ENCODE measurements at regions not wholly inside any gene's neighbourhood (a gene's known extent, or its start where the extent isn't known, plus 50 kb on each side); places are given as distances from the start of the nearest gene placed in this dataset.

DNA sequence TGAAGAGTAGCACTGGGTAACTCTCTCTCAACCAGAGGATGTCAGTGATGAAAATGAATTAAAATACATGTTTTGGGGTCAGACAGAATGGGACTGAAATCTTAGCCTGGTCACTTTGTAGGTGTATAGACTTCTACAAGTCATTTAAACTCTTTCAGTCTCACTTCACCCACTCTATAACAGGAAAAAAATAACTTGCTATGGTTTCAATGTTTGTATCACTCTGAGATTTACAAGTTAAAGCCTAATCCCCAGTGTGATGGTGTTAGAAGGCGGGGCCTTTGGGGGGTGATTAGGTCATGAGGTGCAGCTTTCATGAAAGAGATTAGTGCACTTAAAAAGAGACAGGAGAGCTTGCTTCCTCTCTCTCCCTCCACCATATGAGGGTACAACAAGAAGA lies 134.8 kb downstream of the INHBA start:
- Mint-ChIP-seq H3K9me3 (ENCODE audit: low read depth) (peaks cover 5% of the 10 kb centered on the region), H3K27ac (ENCODE audit: unreplicated experiment) (peak overlapping the region; percentile 63), H3K27me3 (ENCODE audit: low read depth) (no peaks in the 10 kb centered on the region), H3K4me3 (ENCODE audit: unreplicated experiment) (no peak overlapping the region), H3K36me3 (ENCODE audit: low read depth) (no peaks in the 10 kb centered on the region), H3K4me1 (ENCODE audit: low read depth) (peaks cover 34% of the 10 kb centered on the region)
- DNase-seq (ENCODE audit: low spot score): no peak
- TF ChIP-seq, protein P1, sequence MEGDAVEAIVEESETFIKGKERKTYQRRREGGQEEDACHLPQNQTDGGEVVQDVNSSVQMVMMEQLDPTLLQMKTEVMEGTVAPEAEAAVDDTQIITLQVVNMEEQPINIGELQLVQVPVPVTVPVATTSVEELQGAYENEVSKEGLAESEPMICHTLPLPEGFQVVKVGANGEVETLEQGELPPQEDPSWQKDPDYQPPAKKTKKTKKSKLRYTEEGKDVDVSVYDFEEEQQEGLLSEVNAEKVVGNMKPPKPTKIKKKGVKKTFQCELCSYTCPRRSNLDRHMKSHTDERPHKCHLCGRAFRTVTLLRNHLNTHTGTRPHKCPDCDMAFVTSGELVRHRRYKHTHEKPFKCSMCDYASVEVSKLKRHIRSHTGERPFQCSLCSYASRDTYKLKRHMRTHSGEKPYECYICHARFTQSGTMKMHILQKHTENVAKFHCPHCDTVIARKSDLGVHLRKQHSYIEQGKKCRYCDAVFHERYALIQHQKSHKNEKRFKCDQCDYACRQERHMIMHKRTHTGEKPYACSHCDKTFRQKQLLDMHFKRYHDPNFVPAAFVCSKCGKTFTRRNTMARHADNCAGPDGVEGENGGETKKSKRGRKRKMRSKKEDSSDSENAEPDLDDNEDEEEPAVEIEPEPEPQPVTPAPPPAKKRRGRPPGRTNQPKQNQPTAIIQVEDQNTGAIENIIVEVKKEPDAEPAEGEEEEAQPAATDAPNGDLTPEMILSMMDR (IDR thresholded peaks at IDR 0.05): no peak

DNA sequence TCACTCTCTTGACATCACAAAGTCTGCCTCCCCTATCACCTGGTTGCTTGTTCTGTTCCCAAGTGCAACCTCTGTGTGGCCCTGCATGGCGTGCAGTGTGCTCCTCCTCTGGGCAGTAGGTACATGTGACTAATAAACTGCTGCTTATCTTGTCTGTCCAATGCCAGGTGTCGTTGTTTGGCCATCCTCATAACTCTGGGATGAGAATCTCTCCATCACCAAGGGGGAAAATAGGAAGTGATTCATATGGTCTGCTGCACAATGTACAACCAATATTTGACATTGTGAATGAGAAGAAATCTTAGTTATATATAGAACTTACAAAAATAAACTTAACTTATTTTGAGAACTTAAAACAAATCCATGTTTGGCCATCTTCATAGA lies 135.2 kb downstream of the INHBA start:
- Mint-ChIP-seq H3K9me3 (ENCODE audit: low read depth) (peaks cover 5% of the 10 kb centered on the region), H3K27me3 (ENCODE audit: low read depth) (no peaks in the 10 kb centered on the region), H3K4me1 (ENCODE audit: low read depth) (peaks cover 31% of the 10 kb centered on the region), H3K36me3 (ENCODE audit: low read depth) (peaks cover under 1% of the 10 kb centered on the region), H3K4me3 (ENCODE audit: unreplicated experiment) (no peak overlapping the region), H3K27ac (ENCODE audit: unreplicated experiment) (peak overlapping the region; percentile 63)
- TF ChIP-seq, protein P1 (IDR thresholded peaks at IDR 0.05): no peak
- no peak for DNase-seq (ENCODE audit: low spot score)

DNA sequence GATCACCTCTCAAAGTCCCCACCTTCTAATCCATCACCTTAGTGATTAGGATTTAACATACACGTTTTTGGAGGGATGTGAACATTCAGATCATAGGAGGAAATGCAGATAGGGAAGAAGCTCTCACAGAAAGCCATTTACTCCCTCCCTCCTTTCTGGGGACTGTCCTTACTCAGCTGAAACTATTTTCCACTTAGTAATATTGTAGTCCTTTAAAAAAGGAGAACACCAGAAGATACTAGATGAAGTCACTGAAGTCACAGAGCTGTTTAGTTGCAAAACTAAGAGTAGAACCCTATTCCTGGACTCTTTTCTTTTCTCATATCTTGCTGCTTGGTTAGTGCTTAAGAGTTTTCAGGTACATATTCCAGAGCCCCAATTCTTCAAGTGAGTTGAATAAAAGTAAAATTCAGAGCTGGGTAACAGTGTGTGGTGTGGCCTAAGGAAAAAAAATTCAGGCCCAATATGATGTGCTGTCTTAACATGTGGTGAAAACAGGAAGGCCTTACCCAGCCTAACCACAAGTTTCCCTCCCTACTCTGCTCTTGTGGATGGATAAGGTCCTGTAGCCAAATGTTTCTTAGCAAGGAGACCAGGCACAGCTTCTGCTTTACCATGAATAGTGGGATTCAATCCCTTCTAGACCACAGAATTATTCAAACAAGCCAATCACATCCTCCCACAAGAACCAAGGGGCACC lies 135.7 kb downstream of the INHBA start:
- peaks cover 2% of the 10 kb centered on the region for H3K36me3 Mint-ChIP-seq (ENCODE audit: low read depth)
- H3K9me3 Mint-ChIP-seq (ENCODE audit: low read depth): peaks cover 5% of the 10 kb centered on the region
- peak overlapping the region; percentile 52 for H3K27ac Mint-ChIP-seq (ENCODE audit: unreplicated experiment)
- TF ChIP-seq, protein P1 (IDR thresholded peaks at IDR 0.05): no peak
- H3K4me3 Mint-ChIP-seq (ENCODE audit: unreplicated experiment): no peak overlapping the region
- peaks cover 31% of the 10 kb centered on the region for H3K4me1 Mint-ChIP-seq (ENCODE audit: low read depth)
- DNase-seq (ENCODE audit: low spot score): no peak
- H3K27me3 Mint-ChIP-seq (ENCODE audit: low read depth): no peaks in the 10 kb centered on the region

DNA sequence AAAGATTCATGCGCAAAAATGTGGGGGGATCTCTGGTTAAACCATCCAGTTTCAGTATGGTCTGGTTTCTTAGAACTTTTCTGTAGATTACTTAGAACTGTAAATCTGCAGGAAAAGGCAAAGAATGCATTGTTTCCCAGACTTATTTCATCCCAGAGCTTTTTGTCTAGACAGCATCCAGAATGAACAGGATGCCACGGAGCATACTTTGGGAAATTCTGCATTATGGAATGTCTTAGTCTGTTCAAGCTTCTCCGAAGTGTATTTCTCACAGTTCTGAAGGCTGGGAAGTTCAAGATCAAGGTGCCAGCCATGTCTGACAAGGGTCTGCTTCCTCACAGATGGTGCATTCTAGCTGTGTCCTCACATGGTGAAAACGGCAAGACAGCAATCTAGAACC lies 136.3 kb downstream of the INHBA start:
- Mint-ChIP-seq H3K27ac (ENCODE audit: unreplicated experiment) (no peak overlapping the region), H3K36me3 (ENCODE audit: low read depth) (peaks cover 2% of the 10 kb centered on the region), H3K4me1 (ENCODE audit: low read depth) (peaks cover 31% of the 10 kb centered on the region), H3K27me3 (ENCODE audit: low read depth) (no peaks in the 10 kb centered on the region), H3K9me3 (ENCODE audit: low read depth) (peaks cover 5% of the 10 kb centered on the region), H3K4me3 (ENCODE audit: unreplicated experiment) (no peak overlapping the region)
- TF ChIP-seq, protein P1 (IDR thresholded peaks at IDR 0.05): no peak
- DNase-seq (ENCODE audit: low spot score): no peak

DNA sequence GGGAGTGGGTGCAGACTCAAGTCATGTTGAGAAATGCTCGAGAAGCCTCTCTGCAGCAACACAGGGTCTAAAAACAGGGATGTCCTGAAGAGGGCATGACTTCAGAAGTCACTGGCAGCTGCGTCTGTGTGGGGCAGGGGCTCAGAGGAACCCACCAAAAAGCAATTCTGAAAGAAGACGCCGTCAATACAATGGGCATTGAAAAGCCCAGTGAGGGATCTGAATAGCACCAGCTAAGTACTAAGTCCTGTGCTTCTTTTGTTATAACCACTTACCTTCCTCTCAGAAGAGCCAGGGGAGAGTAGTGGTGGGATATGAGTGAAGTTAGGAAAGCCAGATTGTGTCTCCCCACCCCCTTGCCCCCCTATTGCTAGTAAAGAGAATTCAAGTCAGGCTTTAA lies 137.2 kb downstream of the INHBA start:
- H3K4me3 Mint-ChIP-seq (ENCODE audit: unreplicated experiment): no peak overlapping the region
- TF ChIP-seq, protein P1 (IDR thresholded peaks at IDR 0.05): no peak
- H3K27me3 Mint-ChIP-seq (ENCODE audit: low read depth): no peaks in the 10 kb centered on the region
- H3K9me3 Mint-ChIP-seq (ENCODE audit: low read depth): peaks cover 5% of the 10 kb centered on the region
- H3K36me3 Mint-ChIP-seq (ENCODE audit: low read depth): peaks cover 2% of the 10 kb centered on the region
- peaks cover 26% of the 10 kb centered on the region for H3K4me1 Mint-ChIP-seq (ENCODE audit: low read depth)
- DNase-seq (ENCODE audit: low spot score): no peak
- H3K27ac Mint-ChIP-seq (ENCODE audit: unreplicated experiment): no peak overlapping the region
